K562 (cell line): ENCODE measurements at regions not wholly inside any gene's neighbourhood (a gene's known extent, or its start where the extent isn't known, plus 50 kb on each side); places are given as distances from the start of the nearest gene placed in this dataset.

Experiments used
- ADNP ChIP-seq: fragments of 200-800 bp; sonication (Bioruptor generic); IDR thresholded peaks from 2 replicates; pipeline ENCODE4 v1.6.1; 2016; ENCODE audit warnings: missing genetic modification characterization, missing compliant biosample characterization
- ATF1 ChIP-seq, 2 experiments: fragments of 450-650 bp in 1 of 2; IDR thresholded peaks; 2 replicates each; pipeline ENCODE4 v1.6.1; 2016; ENCODE audit warnings: missing compliant biosample characterization in 1 of 2, missing genetic modification characterization in 1 of 2
- ATF7 ChIP-seq: fragments of 450-650 bp; IDR thresholded peaks from 2 replicates; pipeline ENCODE4 v1.7.1; 2014; ENCODE audit warnings: mild to moderate bottlenecking, moderate library complexity
- BDP1 ChIP-seq: IDR thresholded peaks from 3 replicates; pipeline ENCODE4 v1.6.1; 2011; ENCODE audit not compliant: insufficient read length, insufficient read depth
- CHD4 ChIP-seq: fragments of 200-600 bp; sonication (generic); IDR thresholded peaks from 3 replicates; pipeline ENCODE4 v1.6.1; 2012; ENCODE audit warnings: low read depth, mild to moderate bottlenecking, mixed read lengths, low read length, inconsistent platforms; ENCODE audit not compliant: insufficient read depth, insufficient replicate concordance, poor library complexity, severe bottlenecking
- CREB3 ChIP-seq: fragments of 450-650 bp; conservative IDR thresholded peaks from 2 replicates; pipeline ENCODE4 v1.6.1; 2016; ENCODE audit warnings: missing genetic modification characterization, low read depth, mild to moderate bottlenecking, missing compliant biosample characterization, moderate library complexity
- DMBX1 ChIP-seq: fragments of 250-450 bp; sonication (Bioruptor Pico); IDR thresholded peaks from 2 replicates; pipeline ENCODE4 v1.8.0; 2022; ENCODE audit warnings: inconsistent platforms, mild to moderate bottlenecking, moderate library complexity, borderline replicate concordance
- ELF1 ChIP-seq: fragments of 200-800 bp; sonication (Bioruptor generic); IDR thresholded peaks from 2 replicates; pipeline ENCODE4 v1.6.1; 2016; ENCODE audit warnings: missing genetic modification characterization, missing compliant biosample characterization
- GTF2A2 ChIP-seq: IDR thresholded peaks from 2 replicates; pipeline ENCODE4 v1.6.1; 2016; ENCODE audit warnings: mild to moderate bottlenecking, missing genetic modification characterization, missing compliant biosample characterization
- HDAC1 ChIP-seq, 2 experiments: fragments of 450-650 bp; IDR thresholded peaks; 2 replicates each; pipeline ENCODE4 v1.6.1; 2016 to 2017; ENCODE audit warnings: inconsistent platforms in 1 of 2, mild to moderate bottlenecking in 1 of 2, moderate library complexity in 1 of 2
- KLF16 ChIP-seq: IDR thresholded peaks from 2 replicates; pipeline ENCODE4 v1.6.1; 2016; ENCODE audit warnings: antibody characterized with exemption
- MEF2A ChIP-seq: IDR thresholded peaks from 2 replicates; pipeline ENCODE4 v1.6.1; 2011; ENCODE audit warnings: low read depth, mild to moderate bottlenecking, low read length, moderate library complexity; ENCODE audit not compliant: control insufficient read depth
- NFIC ChIP-seq: fragments of 450-650 bp; IDR thresholded peaks from 2 replicates; pipeline ENCODE4 v1.6.1; 2017; ENCODE audit warnings: mild to moderate bottlenecking, inconsistent platforms
- NR2F6 ChIP-seq: fragments of 450-650 bp; formaldehyde crosslinking; IDR thresholded peaks from 2 replicates; pipeline ENCODE4 v1.4.0; 2020; ENCODE audit warnings: mild to moderate bottlenecking
- PHB ChIP-seq: fragments of 250-450 bp; sonication (Bioruptor Pico); IDR thresholded peaks from 2 replicates; pipeline ENCODE4 v1.5.0; 2021
- PYGO2 ChIP-seq: fragments of 450-650 bp; IDR thresholded peaks from 2 replicates; pipeline ENCODE4 v1.6.1; 2016; ENCODE audit warnings: mild to moderate bottlenecking, missing genetic modification characterization, moderate library complexity, missing compliant biosample characterization
- SIN3A ChIP-seq, 2 experiments: fragments of 150-350 bp in 1 of 2; IDR thresholded peaks; 2 replicates each; pipeline ENCODE4 v1.6.1; 2011 to 2016; ENCODE audit warnings: borderline replicate concordance in 2 of 2, low read depth in 2 of 2, low read length in 2 of 2, mild to moderate bottlenecking in 2 of 2, moderate library complexity in 2 of 2; ENCODE audit not compliant: control insufficient read depth in 1 of 2
- U2AF1 ChIP-seq: fragments of 200-400 bp; formaldehyde crosslinking; optimal IDR thresholded peaks from 2 replicates; pipeline ENCODE3; 2017; ENCODE audit warnings: mild to moderate bottlenecking, low read depth, low read length, moderate library complexity
- ZBTB9 ChIP-seq: fragments of 450-650 bp; formaldehyde crosslinking; IDR thresholded peaks from 2 replicates; pipeline ENCODE4 v1.4.0; 2020; ENCODE audit warnings: mild to moderate bottlenecking, moderate library complexity
- ZNF780A ChIP-seq: fragments of 250-450 bp; sonication (Bioruptor Pico); IDR thresholded peaks from 2 replicates; pipeline ENCODE4 v1.5.0; 2021; ENCODE audit warnings: mild to moderate bottlenecking
- TF ChIP-seq, protein P1 (sequence below), 2 experiments: fragments of 450-650 bp in 1 of 2; IDR thresholded peaks; 2 replicates each; pipeline ENCODE4 v1.6.1; 2011 to 2017; ENCODE audit warnings: low read depth in 2 of 2, antibody characterized with exemption in 1 of 2, borderline replicate concordance in 1 of 2, low read length in 1 of 2, mild to moderate bottlenecking in 1 of 2, mixed read lengths in 1 of 2; ENCODE audit not compliant: control insufficient read depth in 1 of 2

DNA sequence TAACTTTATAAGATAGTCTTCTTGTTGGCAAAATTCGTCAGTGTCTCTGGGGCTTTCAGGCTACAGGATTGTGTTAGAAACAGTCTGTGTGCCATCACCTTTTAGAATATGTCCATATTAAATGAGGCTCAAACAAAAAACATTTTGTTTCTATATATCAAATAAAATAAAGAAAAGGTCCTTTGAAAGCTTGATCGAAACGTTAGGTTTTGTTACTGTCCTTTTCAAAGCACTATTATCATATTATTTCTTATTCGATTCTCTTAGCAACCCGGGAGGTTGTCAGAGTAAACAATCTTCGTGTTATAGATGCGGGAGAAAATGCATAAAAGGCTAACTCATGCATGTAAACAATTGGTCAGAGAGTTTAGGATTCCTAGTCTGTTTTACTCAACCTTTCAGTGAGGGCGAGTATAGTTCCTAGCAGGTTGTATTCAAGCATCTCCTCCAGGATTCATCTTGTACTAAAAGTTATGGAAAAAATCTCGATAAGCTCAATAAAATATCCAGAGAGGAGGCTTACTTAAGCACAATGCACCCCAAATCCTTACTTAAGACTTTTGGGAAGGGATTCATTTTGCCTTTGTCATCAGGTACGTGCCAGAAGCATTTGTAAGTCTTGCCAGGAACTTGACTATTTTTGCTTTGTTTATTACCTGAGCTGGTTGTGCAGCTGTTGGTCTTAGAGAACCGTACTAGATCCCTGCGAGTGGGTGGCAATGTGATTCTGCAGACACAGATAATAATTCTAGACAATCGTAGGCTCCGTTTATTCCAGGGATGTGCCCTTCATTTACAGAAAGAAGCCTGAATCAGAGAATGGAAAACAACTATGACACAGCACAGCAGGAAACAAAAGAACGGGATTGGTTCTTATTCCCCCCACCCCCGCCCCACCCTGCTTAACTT lies 159.6 kb upstream of the ZNF217 start (continued):
- TF ChIP-seq ELF1 (no peak), HDAC1 (IDR thresholded peaks at IDR 0.05) (0 out of 4 replicates have a peak, but pooled peaks of 1 of the 2 experiments have one; percentile 9), KLF16 (no peak), SIN3A (IDR thresholded peaks at IDR 0.05; ENCODE audit: borderline replicate concordance in 2 of 2, control insufficient read depth in 1 of 2, low read depth in 2 of 2, low read length in 2 of 2) (no peak; a peak in 1 of 4 replicates), PYGO2 (tag) (no peak), PHB (CRISPR knock-in tag) (no peak), ATF1 (CRISPR knock-in tag; IDR thresholded peaks at IDR 0.05) (no peak), ATF1 (tag; IDR thresholded peaks at IDR 0.05) (0 out of 2 replicates have a peak, but pooled peaks have one; percentile 5), ATF7 (no peak), NFIC (no peak; the same call in 1 of the 2 replicates), NR2F6 (CRISPR knock-in tag) (no peak), ZNF780A (no peak), BDP1 (no peak), MEF2A (0 out of 2 replicates have a peak, but pooled peaks have one; percentile 1), ZBTB9 (CRISPR knock-in tag) (no peak), U2AF1 (no peak), GTF2A2 (tag) (no peak), DMBX1 (no peak), ADNP (tag) (no peak), CHD4 (no peak), CREB3 (tag) (no peak)
- TF ChIP-seq, protein P1, sequence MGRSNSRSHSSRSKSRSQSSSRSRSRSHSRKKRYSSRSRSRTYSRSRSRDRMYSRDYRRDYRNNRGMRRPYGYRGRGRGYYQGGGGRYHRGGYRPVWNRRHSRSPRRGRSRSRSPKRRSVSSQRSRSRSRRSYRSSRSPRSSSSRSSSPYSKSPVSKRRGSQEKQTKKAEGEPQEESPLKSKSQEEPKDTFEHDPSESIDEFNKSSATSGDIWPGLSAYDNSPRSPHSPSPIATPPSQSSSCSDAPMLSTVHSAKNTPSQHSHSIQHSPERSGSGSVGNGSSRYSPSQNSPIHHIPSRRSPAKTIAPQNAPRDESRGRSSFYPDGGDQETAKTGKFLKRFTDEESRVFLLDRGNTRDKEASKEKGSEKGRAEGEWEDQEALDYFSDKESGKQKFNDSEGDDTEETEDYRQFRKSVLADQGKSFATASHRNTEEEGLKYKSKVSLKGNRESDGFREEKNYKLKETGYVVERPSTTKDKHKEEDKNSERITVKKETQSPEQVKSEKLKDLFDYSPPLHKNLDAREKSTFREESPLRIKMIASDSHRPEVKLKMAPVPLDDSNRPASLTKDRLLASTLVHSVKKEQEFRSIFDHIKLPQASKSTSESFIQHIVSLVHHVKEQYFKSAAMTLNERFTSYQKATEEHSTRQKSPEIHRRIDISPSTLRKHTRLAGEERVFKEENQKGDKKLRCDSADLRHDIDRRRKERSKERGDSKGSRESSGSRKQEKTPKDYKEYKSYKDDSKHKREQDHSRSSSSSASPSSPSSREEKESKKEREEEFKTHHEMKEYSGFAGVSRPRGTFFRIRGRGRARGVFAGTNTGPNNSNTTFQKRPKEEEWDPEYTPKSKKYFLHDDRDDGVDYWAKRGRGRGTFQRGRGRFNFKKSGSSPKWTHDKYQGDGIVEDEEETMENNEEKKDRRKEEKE (IDR thresholded peaks at IDR 0.05; ENCODE audit: borderline replicate concordance in 1 of 2, control insufficient read depth in 1 of 2, low read depth in 2 of 2, low read length in 1 of 2), result peak in 1 of 2 experiments; percentile 95; a peak in 2 of 4 replicates
